Stomach (tissue), 8 donors: ENCODE measurements at regions not wholly inside any gene's neighbourhood (a gene's known extent, or its start where the extent isn't known, plus 50 kb on each side); places are given as distances from the start of the nearest gene placed in this dataset.

Source experiments
- DNase-seq, 2 donors: peaks; one replicate each; pipeline versions ENCODE4 v3.0.0 to v3.0.0-alpha.2; 2013 to 2019
- H3K27ac ChIP-seq, 5 donors: fragments of 200-600 bp in 4 of 5; sonication (generic) in 4 of 5; one replicate each; pipeline ENCODE4 v1.5.1; 2013 to 2019; ENCODE audit warnings: mild to moderate bottlenecking in 1 of 5, moderate library complexity in 1 of 5
- H3K27me3 ChIP-seq, 3 donors: fragments of 200-600 bp; sonication (generic); one replicate each; pipeline ENCODE4 v1.5.1; 2017 to 2019; ENCODE audit warnings: mixed run types in 1 of 3
- H3K36me3 ChIP-seq, 4 donors: fragments of 200-600 bp; sonication (generic); 1 replicate in 3 of 4; 2 replicates in 1 of 4; pipeline ENCODE4 v1.5.1; 2016 to 2019
- H3K4me1 ChIP-seq, 4 donors: fragments of 200-600 bp; sonication (generic); one replicate each; pipeline ENCODE4 v1.5.1; 2016 to 2019
- H3K4me3 ChIP-seq, 4 donors: fragments of 200-600 bp; sonication (generic) in 3 of 4; one replicate each; pipeline ENCODE4 v1.5.1; 2016 to 2019; ENCODE audit warnings: mild to moderate bottlenecking in 1 of 4
- H3K9me3 ChIP-seq, 4 donors: fragments of 200-600 bp; sonication (generic); one replicate each; pipeline ENCODE4 v1.5.1; 2016 to 2019
- CTCF ChIP-seq, 7 experiments: fragments of 450-650 bp in 4 of 7; fragments of 200-600 bp in 3 of 7; sonication (generic) in 3 of 7; IDR thresholded peaks; one replicate each; pipeline ENCODE4 v1.5.1; 2016 to 2019; ENCODE audit warnings: antibody characterized with exemption in 7 of 7, control low read depth in 2 of 7, mild to moderate bottlenecking in 1 of 7
- EP300 ChIP-seq: sonication (generic); formaldehyde crosslinking; IDR thresholded peaks from one replicate; pipeline ENCODE4 v1.6.1; 2017; ENCODE audit warnings: antibody characterized with exemption
- POLR2A ChIP-seq, 4 donors: fragments of 450-650 bp; IDR thresholded peaks; one replicate each; pipeline ENCODE4 v1.6.1; 2016; ENCODE audit warnings: antibody characterized with exemption in 4 of 4, control low read depth in 2 of 4, mild to moderate bottlenecking in 1 of 4, moderate library complexity in 1 of 4
- POLR2AphosphoS5 ChIP-seq, 3 donors: sonication (generic); formaldehyde crosslinking; IDR thresholded peaks; one replicate each; pipeline ENCODE4 v1.6.1; 2016; ENCODE audit warnings: antibody characterized with exemption in 3 of 3
- WGBS, 5 donors: extraction: QIAGEN DNeasy Blood & Tissue Kit in 3 of 5; methylation state at CpG; one replicate each; pipeline versions ENCODE4 v1.1.5 to v1.1.7; 2013 to 2018; 5-methylcytosine and 5-hydroxymethylcytosine counted together
- intact Hi-C: fragments of 100-400 bp; cut with DNase I; formaldehyde crosslinking; loops from one replicate; pipeline ENCODE4 v1.15.1; 2023; ENCODE audit warnings: low total_unique reads
- donor health status: healthy with polysubstance abuse.
- donor health status: Bipolar disorder and iron deficiency.
- donor health status: healthy.

GRCh38 chr16:54417384-54417783 lies 130.8 kb upstream of the IRX3 start:
- no peaks in the 10 kb centered on the region for H3K36me3 ChIP-seq
- H3K9me3 ChIP-seq, result no peaks in the 10 kb centered on the region
- WGBS, 5 donors, result 15 to 38% (median 33%) methylated on average over 2 of the region's 2 CpGs
- H3K4me3 ChIP-seq, result no peak overlapping the region
- intact Hi-C loops, result no loop called here
- TF ChIP-seq EP300 (no peak), POLR2AphosphoS5 (IDR thresholded peaks at IDR 0.05) (no peak), CTCF (IDR thresholded peaks at IDR 0.05) (no peak), POLR2A (IDR thresholded peaks at IDR 0.05) (no peak)
- peak overlapping the region in 1 of 5 donors; percentile 29 for H3K27ac ChIP-seq
- peaks cover 9 to 37% (median 25%) of the 10 kb centered on the region in 4 donors for H3K4me1 ChIP-seq
- DNase-seq, result no peak
- H3K27me3 ChIP-seq, result peaks cover 0 to 12% (median 0%) of the 10 kb centered on the region in 3 donors

GRCh38 chr16:54414671-54415070 lies 128.1 kb upstream of the IRX3 start:
- no peaks in the 10 kb centered on the region for H3K36me3 ChIP-seq
- intact Hi-C loops, result no loop called here
- peaks cover 0 to 34% (median 0%) of the 10 kb centered on the region in 3 donors for H3K27me3 ChIP-seq
- no peaks in the 10 kb centered on the region for H3K9me3 ChIP-seq
- WGBS, 5 donors, result 93 to 99% (median 96%) methylated on average over 7 of the region's 7 CpGs
- H3K27ac ChIP-seq, result no peak overlapping the region
- no peak overlapping the region for H3K4me3 ChIP-seq
- peaks cover 6 to 46% (median 20%) of the 10 kb centered on the region in 4 donors for H3K4me1 ChIP-seq
- TF ChIP-seq EP300, result no peak
- TF ChIP-seq CTCF (IDR thresholded peaks at IDR 0.05), result no peak
- TF ChIP-seq POLR2AphosphoS5 (IDR thresholded peaks at IDR 0.05), result no peak
- TF ChIP-seq POLR2A (IDR thresholded peaks at IDR 0.05), result no peak
- DNase-seq, result no peak

- TF ChIP-seq EP300 (no peak), CTCF (IDR thresholded peaks at IDR 0.05) (no peak), POLR2AphosphoS5 (IDR thresholded peaks at IDR 0.05) (no peak), POLR2A (IDR thresholded peaks at IDR 0.05) (no peak)
- no peak overlapping the region for H3K27ac ChIP-seq
- peak in 1 of 2 donors; percentile 11 for DNase-seq
- peaks cover 0 to 34% (median 0%) of the 10 kb centered on the region in 3 donors for H3K27me3 ChIP-seq
- intact Hi-C loops, result no loop called here
- no peak overlapping the region for H3K4me3 ChIP-seq
- H3K4me1 ChIP-seq, result peaks cover 4 to 32% (median 16%) of the 10 kb centered on the region in 4 donors
- WGBS, 5 donors, result 35 to 63% (median 48%) methylated on average over 7 of the region's 7 CpGs
- no peaks in the 10 kb centered on the region for H3K9me3 ChIP-seq
- no peaks in the 10 kb centered on the region for H3K36me3 ChIP-seq
These were observed 126.3 kb upstream of the IRX3 start for GRCh38 chr16:54412777-54413455.

GRCh38 chr16:54412037-54412436 lies 125.5 kb upstream of the IRX3 start:
- H3K4me3 ChIP-seq, result no peak overlapping the region
- no peak overlapping the region for H3K27ac ChIP-seq
- intact Hi-C loops, result no loop called here

More at GRCh38 chr16:54412037-54412436, 125.5 kb upstream of the IRX3 start:
- Histone ChIP-seq H3K9me3 (no peaks in the 10 kb centered on the region), H3K36me3 (no peaks in the 10 kb centered on the region), H3K27me3 (peaks cover 0 to 34% (median 0%) of the 10 kb centered on the region in 3 donors), H3K4me1 (peaks cover 0 to 23% (median 9%) of the 10 kb centered on the region in 4 donors)
- DNase-seq, result peak in 1 of 2 donors; percentile 13
- WGBS, 5 donors, result 38 to 51% (median 47%) methylated on average over 11 of the region's 11 CpGs
- TF ChIP-seq EP300, result no peak
- no peak for TF ChIP-seq POLR2AphosphoS5 (IDR thresholded peaks at IDR 0.05)
- no peak for TF ChIP-seq POLR2A (IDR thresholded peaks at IDR 0.05)
- TF ChIP-seq CTCF (IDR thresholded peaks at IDR 0.05), result no peak
